A549 (cell line): ENCODE measurements at regions not wholly inside any gene's neighbourhood (a gene's known extent, or its start where the extent isn't known, plus 50 kb on each side); places are given as distances from the start of the nearest gene placed in this dataset.

Experiments used
- ATAC-seq, 2 experiments: fragments of 200-7000 bp in 1 of 2; fragments of >200 bp in 1 of 2; cut with Nextera tagmentation in 1 of 2; cut with Tn5 transposase in 1 of 2; 3 replicates each; pipeline versions ENCODE4 v1.8.0 to v1.9.1; 2018 to 2020; ENCODE audit warnings: mild to moderate bottlenecking in 1 of 2, moderate library complexity in 1 of 2
- CTCF ChIA-PET: fragments of 300-600 bp; sonication (Branson Sonifier 250); formaldehyde crosslinking; extraction: SDS; loops from one replicate; lab custom pipeline; 2021; ENCODE audit warnings: antibody characterized with exemption, inconsistent platforms; lab: Yijun Ruan, JAX
- POLR2A ChIA-PET: fragments of 350-600 bp; formaldehyde crosslinking; extraction: SDS; loops from one replicate; lab custom pipeline; 2021; ENCODE audit warnings: antibody characterized with exemption, inconsistent platforms; lab: Yijun Ruan, JAX
- DNase-seq, 2 experiments: peaks; one replicate each; pipeline versions ENCODE4 v3.0.0 to v3.0.0-alpha.2; 2011 to 2016; ENCODE audit warnings: low read depth in 1 of 2, low spot score in 1 of 2
- FAIRE-seq: peaks from 2 replicates; lab custom pipeline; 2011; peaks lifted over from hg19 to GRCh38; lab: Jason Lieb, UNC
- H3K27ac ChIP-seq, 2 experiments: fragments of >200 bp; sonication (Bioruptor Twin); formaldehyde crosslinking; 3 replicates each; pipeline ENCODE4 v1.5.1; 2016 to 2017
- H3K4me1 ChIP-seq: fragments of >200 bp; sonication (Bioruptor Twin); formaldehyde crosslinking; 3 replicates; pipeline ENCODE4 v1.6.1; 2016
- H3K4me2 ChIP-seq: fragments of >200 bp; sonication (Bioruptor Twin); formaldehyde crosslinking; 3 replicates; pipeline ENCODE4 v1.6.1; 2016
- H3K4me3 ChIP-seq: fragments of >200 bp; sonication (Bioruptor Twin); formaldehyde crosslinking; 3 replicates; pipeline ENCODE4 v1.5.1; 2016
- H3K9me3 ChIP-seq: fragments of >200 bp; sonication (Bioruptor Twin); formaldehyde crosslinking; 3 replicates; pipeline ENCODE4 v1.6.1; 2016
- CBX2 ChIP-seq: fragments of 200-600 bp; sonication (generic); IDR thresholded peaks from 2 replicates; pipeline ENCODE4 v1.6.1; 2016; ENCODE audit warnings: low read depth, mild to moderate bottlenecking, borderline replicate concordance
- CEBPB ChIP-seq, 2 experiments: fragments of >200 bp in 1 of 2; sonication (Bioruptor Twin) in 1 of 2; formaldehyde crosslinking in 1 of 2; IDR thresholded peaks; 2 replicates each; pipeline ENCODE4 v1.6.1; 2012 to 2016
- CHD4 ChIP-seq: fragments of 200-600 bp; sonication (generic); IDR thresholded peaks from 2 replicates; pipeline ENCODE4 v1.6.1; 2016; ENCODE audit warnings: antibody characterized with exemption, mild to moderate bottlenecking, borderline replicate concordance
- E2F6 ChIP-seq: IDR thresholded peaks from 2 replicates; pipeline ENCODE4 v1.6.1; 2012; ENCODE audit warnings: low read depth, borderline replicate concordance
- EHMT2 ChIP-seq: fragments of 200-600 bp; sonication (generic); IDR thresholded peaks from 2 replicates; pipeline ENCODE4 v1.6.1; 2016; ENCODE audit warnings: antibody characterized with exemption, low read depth, mild to moderate bottlenecking, moderate library complexity
- ELK1 ChIP-seq: fragments of 150-350 bp; IDR thresholded peaks from 2 replicates; pipeline ENCODE4 v1.6.1; 2014; ENCODE audit warnings: low read depth, mild to moderate bottlenecking, low read length
- ESRRA ChIP-seq: fragments of 150-350 bp; IDR thresholded peaks from 2 replicates; pipeline ENCODE4 v1.6.1; 2014; ENCODE audit warnings: mild to moderate bottlenecking, low read length, borderline replicate concordance
- FOSL2 ChIP-seq, 2 experiments: fragments of 450-650 bp in 1 of 2; fragments of >200 bp in 1 of 2; sonication (Bioruptor Twin) in 1 of 2; formaldehyde crosslinking; IDR thresholded peaks; 2 replicates each; pipeline versions ENCODE4 v1.5.0 to v1.6.1; 2016 to 2020; ENCODE audit warnings: mild to moderate bottlenecking in 1 of 2, moderate library complexity in 1 of 2
- HDAC2 ChIP-seq: fragments of 200-600 bp; sonication (generic); IDR thresholded peaks from 2 replicates; pipeline ENCODE4 v1.6.1; 2016
- HEYL ChIP-seq: fragments of 250-450 bp; sonication (Bioruptor Pico); IDR thresholded peaks from 2 replicates; pipeline ENCODE4 v1.8.0; 2021; ENCODE audit warnings: mild to moderate bottlenecking, moderate library complexity
- KDM5A ChIP-seq: fragments of 200-600 bp; sonication (generic); IDR thresholded peaks from 2 replicates; pipeline ENCODE4 v1.6.1; 2016; ENCODE audit warnings: antibody characterized with exemption, mild to moderate bottlenecking
- MAFK ChIP-seq: fragments of 450-650 bp; IDR thresholded peaks from 2 replicates; pipeline ENCODE4 v1.6.1; 2014; ENCODE audit not compliant: partially characterized antibody
- MAX ChIP-seq: IDR thresholded peaks from 2 replicates; pipeline ENCODE4 v1.6.1; 2012
- MAZ ChIP-seq: fragments of 150-350 bp; IDR thresholded peaks from 2 replicates; pipeline ENCODE4 v1.6.1; 2014; ENCODE audit warnings: antibody characterized with exemption, low read depth, low read length, borderline replicate concordance
- MYC ChIP-seq: IDR thresholded peaks from 2 replicates; pipeline ENCODE4 v1.6.1; 2012; ENCODE audit warnings: mild to moderate bottlenecking, inconsistent platforms, low read length, improper control_type of control experiment, borderline replicate concordance
- RAD21 ChIP-seq, 2 experiments: fragments of >200 bp in 1 of 2; sonication (Bioruptor Twin) in 1 of 2; formaldehyde crosslinking in 1 of 2; IDR thresholded peaks in 1 of 2; conservative IDR thresholded peaks in 1 of 2; 2 replicates in 1 of 2; 3 replicates in 1 of 2; pipeline ENCODE4 v1.6.1; 2012 to 2018; ENCODE audit warnings: inconsistent platforms in 1 of 2
- RFX5 ChIP-seq: fragments of 450-650 bp; IDR thresholded peaks from 2 replicates; pipeline ENCODE4 v1.7.1; 2014; ENCODE audit warnings: antibody characterized with exemption, mild to moderate bottlenecking, moderate library complexity
- SMC3 ChIP-seq: fragments of >200 bp; sonication (Bioruptor Twin); formaldehyde crosslinking; IDR thresholded peaks from 3 replicates; pipeline ENCODE4 v1.6.1; 2018; ENCODE audit warnings: inconsistent platforms
- TP53 ChIP-seq: fragments of 250-450 bp; sonication (Bioruptor Pico); IDR thresholded peaks from 2 replicates; pipeline ENCODE4 v1.5.0; 2021; ENCODE audit warnings: mild to moderate bottlenecking, moderate library complexity
- USF2 ChIP-seq: fragments of 450-650 bp; IDR thresholded peaks from 2 replicates; pipeline ENCODE4 v1.6.1; 2014; ENCODE audit warnings: antibody characterized with exemption
- ZFP36 ChIP-seq: fragments of 450-650 bp; IDR thresholded peaks from 2 replicates; pipeline ENCODE4 v1.6.1; 2014; ENCODE audit warnings: borderline replicate concordance; ENCODE audit not compliant: partially characterized antibody
- WGBS: methylation state at CpG from one replicate; pipeline ENCODE4 v1.1.6; 2017; ENCODE audit errors: missing lambda C conversion rate; 5-methylcytosine and 5-hydroxymethylcytosine counted together
- TF ChIP-seq, protein P1 (sequence below): fragments of >200 bp; sonication (Bioruptor Twin); formaldehyde crosslinking; IDR thresholded peaks from 3 replicates; pipeline ENCODE4 v1.6.1; 2016

- TF ChIP-seq, protein P1, sequence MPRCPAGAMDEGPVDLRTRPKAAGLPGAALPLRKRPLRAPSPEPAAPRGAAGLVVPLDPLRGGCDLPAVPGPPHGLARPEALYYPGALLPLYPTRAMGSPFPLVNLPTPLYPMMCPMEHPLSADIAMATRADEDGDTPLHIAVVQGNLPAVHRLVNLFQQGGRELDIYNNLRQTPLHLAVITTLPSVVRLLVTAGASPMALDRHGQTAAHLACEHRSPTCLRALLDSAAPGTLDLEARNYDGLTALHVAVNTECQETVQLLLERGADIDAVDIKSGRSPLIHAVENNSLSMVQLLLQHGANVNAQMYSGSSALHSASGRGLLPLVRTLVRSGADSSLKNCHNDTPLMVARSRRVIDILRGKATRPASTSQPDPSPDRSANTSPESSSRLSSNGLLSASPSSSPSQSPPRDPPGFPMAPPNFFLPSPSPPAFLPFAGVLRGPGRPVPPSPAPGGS: peak; percentile 90; the same call in 1 of the 3 replicates
- TF ChIP-seq E2F6: no peak
Observed at GRCh38 chr10:110426294-110427181, 71.2 kb upstream of the DUSP5 start (continued).

DNA sequence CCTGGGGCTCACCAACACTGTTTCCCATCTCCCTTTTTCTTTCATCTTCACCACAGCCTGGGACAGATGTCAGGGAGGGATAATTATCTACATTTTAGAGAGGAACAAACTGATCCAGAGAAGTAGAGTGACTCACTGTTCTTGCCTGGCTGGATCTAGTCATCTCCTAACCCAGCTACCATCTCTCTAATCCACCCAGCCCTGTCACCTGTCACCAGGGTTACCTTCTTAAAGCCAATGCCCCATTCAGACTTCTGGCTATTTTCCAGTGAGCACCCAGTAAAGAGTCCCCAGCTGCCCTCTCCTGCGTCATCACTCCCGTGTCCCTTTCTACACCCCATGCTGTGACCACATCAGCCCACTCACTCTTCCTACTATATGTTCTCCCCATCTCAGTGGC, 68.4 kb upstream of the DUSP5 start:
- 74% methylated on average over 2 of the region's 2 CpGs for WGBS
- FAIRE-seq: no peak
- ChIA-PET CTCF (interaction anchor here (0.6 to 1.9 kb wide), 3 partner anchors 8 to 145 kb away, joined by 3 to 7 read pairs (median 3); no protein-coding TSS in a partner anchor), POLR2A (no interaction called here)
- DNase-seq: no peak
- Histone ChIP-seq H3K4me3 (no peak overlapping the region), H3K4me2 (peak overlapping the region; percentile 33; the same call in 2 of the 3 replicates), H3K4me1 (peaks cover 66% of the 10 kb centered on the region), H3K9me3 (peaks cover 3% of the 10 kb centered on the region; the same call in 1 of the 3 replicates), H3K27ac (peak overlapping the region; percentile 93 to 99)
- ATAC-seq: no peak
- TF ChIP-seq ELK1 (no peak), RFX5 (0 out of 2 replicates have a peak, but pooled peaks have one; percentile 24), CHD4 (no peak), SMC3 (no peak), MAX (no peak), MYC (no peak), MAZ (no peak), ESRRA (no peak), FOSL2 (IDR thresholded peaks at IDR 0.05) (no peak), FOSL2 (CRISPR knock-in tag; IDR thresholded peaks at IDR 0.05) (0 out of 2 replicates have a peak, but pooled peaks have one; percentile 18)
- TF ChIP-seq, all 56 proteins: peak for 2

DNA sequence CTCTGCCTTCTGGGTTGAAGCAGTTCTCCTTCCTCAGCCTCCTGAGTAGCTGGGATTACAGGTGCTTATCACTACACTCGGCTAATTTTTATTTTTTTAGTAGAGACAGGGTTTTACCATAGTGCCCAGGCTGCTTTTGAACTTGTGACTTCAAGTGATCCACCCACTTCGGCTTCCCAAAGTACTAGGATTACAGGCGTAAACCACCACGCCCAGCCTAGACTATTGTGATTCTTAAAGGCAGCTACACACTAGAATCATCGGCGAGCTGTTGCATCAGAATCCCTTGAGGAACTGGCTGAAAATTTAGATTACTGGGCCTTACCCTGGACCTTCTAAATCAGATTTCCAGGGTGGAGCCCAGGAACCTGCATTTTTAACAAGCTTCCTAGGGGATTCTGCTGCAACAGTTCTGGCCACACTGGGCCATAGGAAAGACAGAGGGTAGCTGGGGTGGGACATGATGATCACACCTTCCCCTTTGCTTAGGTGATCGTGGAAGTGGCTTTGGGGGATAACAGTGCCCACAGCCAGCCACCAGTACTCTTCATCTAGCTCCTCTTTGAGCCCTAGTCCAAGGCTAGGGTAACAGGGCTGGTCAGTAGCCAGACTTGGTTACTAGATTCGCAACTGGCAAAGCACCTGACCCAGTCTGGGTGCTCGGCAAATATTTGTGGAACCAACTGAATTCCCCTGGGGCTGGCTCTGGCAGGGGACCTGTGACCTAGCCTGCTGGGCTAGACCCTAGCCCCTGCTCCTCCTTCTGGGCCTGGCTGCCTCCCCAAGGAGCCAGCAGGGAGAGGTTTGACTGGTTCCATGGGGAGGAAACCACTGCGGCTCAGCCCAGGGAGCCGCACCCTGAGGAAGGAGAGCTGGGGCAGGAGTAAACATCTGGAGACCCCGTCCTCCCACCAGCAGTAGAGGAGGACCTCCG, 67.1 kb upstream of the DUSP5 start:
- 84% methylated on average over 13 of the region's 13 CpGs for WGBS
- POLR2A ChIA-PET: interaction anchor here (0.5 kb wide), 1 partner anchor 99 kb away, joined by 5 read pairs; no protein-coding TSS in a partner anchor
- Histone ChIP-seq H3K4me1 (peaks cover 53% of the 10 kb centered on the region), H3K9me3 (peaks cover 3% of the 10 kb centered on the region; the same call in 1 of the 3 replicates), H3K4me3 (no peak overlapping the region), H3K27ac (peak overlapping the region; percentile 93 to 99), H3K4me2 (peak overlapping the region; percentile 33; the same call in 1 of the 3 replicates)
- FAIRE-seq (no peak), DNase-seq (no peak), ATAC-seq (no peak)
- CTCF ChIA-PET: interaction anchor here (0.7 to 1.4 kb wide), 3 partner anchors 10 to 69 kb away, joined by 3 to 4 read pairs (median 4); no protein-coding TSS in a partner anchor
- TF ChIP-seq KDM5A (no peak), HEYL (CRISPR knock-in tag) (no peak), RAD21 (conservative IDR thresholded peaks at IDR 0.05 in 1 of 2, IDR thresholded peaks at IDR 0.05 in 1 of 2) (no peak), CEBPB (IDR thresholded peaks at IDR 0.05) (no peak), ELK1 (no peak), HDAC2 (no peak), E2F6 (no peak), MAFK (no peak), ZFP36 (no peak), USF2 (no peak), EHMT2 (no peak), MYC (no peak), CBX2 (no peak), TP53 (CRISPR knock-in tag) (no peak)
